Smooth muscle cell (in vitro differentiated cells): ENCODE measurements at regions not wholly inside any gene's neighbourhood (a gene's known extent, or its start where the extent isn't known, plus 50 kb on each side); places are given as distances from the start of the nearest gene placed in this dataset.

Experiments
- DNase-seq: peaks from one replicate; lab custom pipeline; 2025; ENCODE audit not compliant: unreplicated experiment; lab: John Stamatoyannopoulos, UW
- H2AFZ ChIP-seq: fragments of 200-600 bp; sonication (generic); 2 replicates; pipeline ENCODE4 v1.6.0; 2016; ENCODE audit warnings: antibody characterized with exemption, low read depth, mild to moderate bottlenecking
- H3F3A ChIP-seq: fragments of 200-600 bp; sonication (generic); 2 replicates; pipeline ENCODE4 v1.6.0; 2017; ENCODE audit warnings: antibody characterized with exemption, low read depth
- H3K27ac ChIP-seq: fragments of 200-600 bp; sonication (generic); 2 replicates; pipeline ENCODE4 v1.5.1; 2016; ENCODE audit warnings: low read depth, mild to moderate bottlenecking
- H3K27me3 ChIP-seq: fragments of 200-600 bp; sonication (generic); 2 replicates; pipeline ENCODE4 v1.6.1; 2016; ENCODE audit warnings: low read depth, mild to moderate bottlenecking
- H3K36me3 ChIP-seq: fragments of 200-600 bp; sonication (generic); 2 replicates; pipeline ENCODE4 v1.5.1; 2016; ENCODE audit warnings: low read depth
- H3K4me1 ChIP-seq: fragments of 200-600 bp; sonication (generic); 2 replicates; pipeline ENCODE4 v1.5.1; 2016; ENCODE audit warnings: low read depth
- H3K4me2 ChIP-seq: fragments of 200-600 bp; sonication (generic); 2 replicates; pipeline ENCODE4 v1.6.0; 2016; ENCODE audit warnings: mild to moderate bottlenecking
- H3K4me3 ChIP-seq: fragments of 200-600 bp; sonication (generic); 2 replicates; pipeline ENCODE4 v1.5.1; 2016; ENCODE audit warnings: mild to moderate bottlenecking
- H3K79me2 ChIP-seq: fragments of 200-600 bp; sonication (generic); 2 replicates; pipeline ENCODE4 v1.6.0; 2016; ENCODE audit warnings: low read depth, mild to moderate bottlenecking
- H3K9ac ChIP-seq: fragments of 200-600 bp; sonication (generic); 2 replicates; pipeline ENCODE4 v1.6.0; 2016; ENCODE audit warnings: low read depth
- H3K9me3 ChIP-seq: fragments of 200-600 bp; sonication (generic); replicated peaks from 2 replicates; pipeline ENCODE4 v1.5.1; 2016; ENCODE audit warnings: low read depth
- H4K20me1 ChIP-seq: fragments of 200-600 bp; sonication (generic); 2 replicates; pipeline ENCODE4 v1.6.0; 2016; ENCODE audit warnings: low read depth
- CTCF ChIP-seq: fragments of 200-600 bp; sonication (generic); IDR thresholded peaks from 2 replicates; pipeline ENCODE4 v1.5.1; 2017; ENCODE audit warnings: borderline replicate concordance, mild to moderate bottlenecking, antibody characterized with exemption; ENCODE audit not compliant: insufficient read depth, poor library complexity, severe bottlenecking
- WGBS: methylation state at CpG from one replicate; pipeline ENCODE4 v1.1.7; 2016; ENCODE audit warnings: low lambda C conversion rate; 5-methylcytosine and 5-hydroxymethylcytosine counted together

- H3K9ac ChIP-seq = no peak overlapping the region
- no peaks in the 10 kb centered on the region for H3K36me3 ChIP-seq
- DNase-seq = no peak
- no peaks in the 10 kb centered on the region for H3F3A ChIP-seq
- H4K20me1 ChIP-seq = no peaks in the 10 kb centered on the region
- H3K4me3 ChIP-seq = no peak overlapping the region
- H3K4me2 ChIP-seq = no peak overlapping the region
- no peaks in the 10 kb centered on the region for H3K9me3 ChIP-seq
- no peaks in the 10 kb centered on the region for H3K4me1 ChIP-seq
- TF ChIP-seq CTCF = no peak
- 69% methylated on average over 3 of the region's 3 CpGs for WGBS
- no peaks in the 10 kb centered on the region for H3K27me3 ChIP-seq
- no peak overlapping the region for H3K27ac ChIP-seq
- H2AFZ ChIP-seq = no peak overlapping the region
- H3K79me2 ChIP-seq = no peaks in the 10 kb centered on the region
Measured at GRCh38 chr5:145574889-145575573, 260.1 kb downstream of the PRELID2 start.

GRCh38 chr5:145568581-145568980, 266.6 kb downstream of the PRELID2 start:
- Histone ChIP-seq H3K27me3 (no peaks in the 10 kb centered on the region), H4K20me1 (no peaks in the 10 kb centered on the region), H3K36me3 (no peaks in the 10 kb centered on the region), H3K4me1 (no peaks in the 10 kb centered on the region), H3K9me3 (no peaks in the 10 kb centered on the region), H3K4me3 (no peak overlapping the region), H3K4me2 (no peak overlapping the region), H3F3A (no peaks in the 10 kb centered on the region), H3K79me2 (no peaks in the 10 kb centered on the region), H3K9ac (no peak overlapping the region), H3K27ac (no peak overlapping the region), H2AFZ (no peak overlapping the region)
- TF ChIP-seq CTCF = no peak
- DNase-seq = no peak

GRCh38 chr5:145562931-145563330, 272.2 kb downstream of the PRELID2 start:
- no peak for DNase-seq
- H3F3A ChIP-seq = no peaks in the 10 kb centered on the region
- TF ChIP-seq CTCF = no peak
- no peak overlapping the region for H3K4me2 ChIP-seq
- no peak overlapping the region for H3K4me3 ChIP-seq
- H3K36me3 ChIP-seq = no peaks in the 10 kb centered on the region
- no peaks in the 10 kb centered on the region for H3K79me2 ChIP-seq
- no peak overlapping the region for H2AFZ ChIP-seq
- H3K4me1 ChIP-seq = no peaks in the 10 kb centered on the region
- no peaks in the 10 kb centered on the region for H4K20me1 ChIP-seq
- H3K27me3 ChIP-seq = no peaks in the 10 kb centered on the region
- H3K27ac ChIP-seq = no peak overlapping the region
- H3K9me3 ChIP-seq = no peaks in the 10 kb centered on the region
- H3K9ac ChIP-seq = no peak overlapping the region
- 71% methylated on average over 4 of the region's 4 CpGs for WGBS

GRCh38 chr5:145558288-145558687, 276.9 kb downstream of the PRELID2 start:
- peak overlapping the region; percentile 49 for H3K27ac ChIP-seq
- TF ChIP-seq CTCF = no peak
- H2AFZ ChIP-seq = no peak overlapping the region
- no peaks in the 10 kb centered on the region for H3K36me3 ChIP-seq
- no peak overlapping the region for H3K4me2 ChIP-seq
- no peaks in the 10 kb centered on the region for H3K4me1 ChIP-seq
- H3F3A ChIP-seq = no peaks in the 10 kb centered on the region
- H4K20me1 ChIP-seq = no peaks in the 10 kb centered on the region
- no peaks in the 10 kb centered on the region for H3K79me2 ChIP-seq
- H3K27me3 ChIP-seq = no peaks in the 10 kb centered on the region
- no peak for DNase-seq
- H3K4me3 ChIP-seq = no peak overlapping the region
- no peak overlapping the region for H3K9ac ChIP-seq
- WGBS = 72% methylated on average over 1 of the region's 1 CpG
- H3K9me3 ChIP-seq = no peaks in the 10 kb centered on the region
